GM18858 (cell line): ENCODE measurements at regions not wholly inside any gene's neighbourhood (a gene's known extent, or its start where the extent isn't known, plus 50 kb on each side); places are given as distances from the start of the nearest gene placed in this dataset.

Experiments used
- ATAC-seq: cut with Tn5 transposase; IDR thresholded peaks from one replicate; pipeline ENCODE4 v1.9.1; 2021; ENCODE audit not compliant: unreplicated experiment

DNA sequence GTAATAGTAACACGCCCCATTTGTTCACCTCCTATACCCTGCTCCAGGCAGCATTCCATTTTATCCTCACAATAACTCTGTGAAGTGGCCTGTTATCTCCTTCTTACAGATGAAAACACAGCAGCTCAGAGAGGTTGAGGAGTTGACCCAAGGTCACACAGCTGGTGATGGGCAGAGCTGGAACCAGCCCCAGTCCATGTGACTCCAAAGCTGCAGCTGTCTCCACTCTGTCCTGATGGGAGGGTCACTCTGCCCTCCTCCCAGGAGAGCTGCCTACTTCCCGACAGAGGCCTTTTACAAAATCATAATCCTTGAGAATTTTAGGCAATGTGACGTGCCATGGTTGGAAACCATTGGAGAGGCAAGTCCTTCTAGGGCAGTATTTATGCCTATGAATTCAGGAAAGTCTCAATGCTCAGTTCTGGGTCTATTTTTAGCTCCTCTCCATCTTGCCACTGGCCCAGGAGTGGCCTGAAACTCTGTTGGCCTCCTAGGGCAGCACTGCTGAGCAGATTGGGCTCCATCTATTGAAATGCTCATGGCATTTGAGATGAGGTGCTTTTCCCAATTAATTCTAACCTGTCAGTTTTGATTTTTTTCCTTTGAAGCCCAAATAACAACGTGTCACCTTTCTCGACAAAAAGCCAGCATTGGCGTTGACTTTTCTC, 50.1 kb upstream of the KCNK12 start:
- ATAC-seq, result no peak
